ENCODE measurements at regions not wholly inside any gene's neighbourhood (a gene's known extent, or its start where the extent isn't known, plus 50 kb on each side); places are given as distances from the start of the nearest gene placed in this dataset.

- H2AFZ ChIP-seq (ENCODE audit: control insufficient read depth, low read length), result no peak overlapping the region
- H4K20me1 ChIP-seq (ENCODE audit: control insufficient read depth, extremely low read depth, insufficient read depth, low read length), result no peaks in the 10 kb centered on the region
- dilution Hi-C loops (cut with MboI; ENCODE audit: extremely low pct_ligation_motif_present, low sequenced_read_pairs), result no loop called here
- no peaks in the 10 kb centered on the region for H3K9me1 ChIP-seq (ENCODE audit: control insufficient read depth, extremely low read depth, insufficient read depth, low read length)
- no peaks in the 10 kb centered on the region for H3K36me3 ChIP-seq (ENCODE audit: control insufficient read depth in 2 of 2, extremely low read depth in 1 of 2, insufficient read depth in 2 of 2, low read length in 2 of 2)
- H3K79me2 ChIP-seq (ENCODE audit: control insufficient read depth, insufficient read depth, low read length), result no peaks in the 10 kb centered on the region
- H3K27me3 ChIP-seq (ENCODE audit: control insufficient read depth, extremely low read depth, insufficient read depth, low read length), result peaks cover 87% of the 10 kb centered on the region
- no peak overlapping the region for H3K4me3 ChIP-seq (ENCODE audit: control insufficient read depth in 2 of 3, extremely low read depth in 1 of 3, insufficient read depth in 2 of 3, low read depth in 1 of 3, low read length in 3 of 3)
- no peak overlapping the region for H3K27ac ChIP-seq (ENCODE audit: control insufficient read depth, insufficient read depth, low read length)
- H3K4me1 ChIP-seq (ENCODE audit: control insufficient read depth, extremely low read depth, insufficient read depth, low read length), result no peaks in the 10 kb centered on the region
- H3K9ac ChIP-seq (ENCODE audit: control insufficient read depth, extremely low read depth, insufficient read depth, low read length), result no peak overlapping the region
- TF ChIP-seq CTCF (optimal IDR thresholded peaks at IDR 0.05 in 1 of 3, IDR thresholded peaks at IDR 0.05 in 1 of 3, conservative IDR thresholded peaks at IDR 0.05 in 1 of 3; ENCODE audit: extremely low read depth in 1 of 3, insufficient read depth in 2 of 3, low read length in 3 of 3), result no peak
- no peak for TF ChIP-seq EZH2 (IDR thresholded peaks at IDR 0.05; ENCODE audit: low read length)
- H3K9me3 ChIP-seq (ENCODE audit: control insufficient read depth, low read depth, low read length), result no peaks in the 10 kb centered on the region
- H3K4me2 ChIP-seq (ENCODE audit: control insufficient read depth, extremely low read depth, insufficient read depth, low read depth, low read length), result no peak overlapping the region
- DNase-seq (ENCODE audit: low read depth, low spot score), result no peak
- FAIRE-seq, result no peak
These were observed 64.2 kb downstream of the ENGASE start for GRCh38 chr17:79138826-79139225.

GRCh38 chr17:79137789-79138165 is 63.2 kb downstream of the ENGASE start:
- FAIRE-seq (no peak), DNase-seq (ENCODE audit: low read depth, low spot score) (no peak)
- no peaks in the 10 kb centered on the region for H3K79me2 ChIP-seq (ENCODE audit: control insufficient read depth, insufficient read depth, low read length)
- no peaks in the 10 kb centered on the region for H3K4me1 ChIP-seq (ENCODE audit: control insufficient read depth, extremely low read depth, insufficient read depth, low read length)
- no peak overlapping the region for H3K4me3 ChIP-seq (ENCODE audit: control insufficient read depth in 2 of 3, extremely low read depth in 1 of 3, insufficient read depth in 2 of 3, low read depth in 1 of 3, low read length in 3 of 3)
- no peak overlapping the region for H2AFZ ChIP-seq (ENCODE audit: control insufficient read depth, low read length)
- no peaks in the 10 kb centered on the region for H3K9me3 ChIP-seq (ENCODE audit: control insufficient read depth, low read depth, low read length)
- H3K27me3 ChIP-seq (ENCODE audit: control insufficient read depth, extremely low read depth, insufficient read depth, low read length), result peaks cover 89% of the 10 kb centered on the region
- H3K27ac ChIP-seq (ENCODE audit: control insufficient read depth, insufficient read depth, low read length), result no peak overlapping the region
- no peaks in the 10 kb centered on the region for H3K9me1 ChIP-seq (ENCODE audit: control insufficient read depth, extremely low read depth, insufficient read depth, low read length)
- H3K36me3 ChIP-seq (ENCODE audit: control insufficient read depth in 2 of 2, extremely low read depth in 1 of 2, insufficient read depth in 2 of 2, low read length in 2 of 2), result no peaks in the 10 kb centered on the region
- no peak overlapping the region for H3K9ac ChIP-seq (ENCODE audit: control insufficient read depth, extremely low read depth, insufficient read depth, low read length)
- H4K20me1 ChIP-seq (ENCODE audit: control insufficient read depth, extremely low read depth, insufficient read depth, low read length), result no peaks in the 10 kb centered on the region
- H3K4me2 ChIP-seq (ENCODE audit: control insufficient read depth, extremely low read depth, insufficient read depth, low read depth, low read length), result no peak overlapping the region
- TF ChIP-seq EZH2 (IDR thresholded peaks at IDR 0.05; ENCODE audit: low read length) (peak; percentile 46), CTCF (optimal IDR thresholded peaks at IDR 0.05 in 1 of 3, IDR thresholded peaks at IDR 0.05 in 1 of 3, conservative IDR thresholded peaks at IDR 0.05 in 1 of 3; ENCODE audit: extremely low read depth in 1 of 3, insufficient read depth in 2 of 3, low read length in 3 of 3) (no peak)
- dilution Hi-C loops (cut with MboI; ENCODE audit: extremely low pct_ligation_motif_present, low sequenced_read_pairs), result no loop called here

All from keratinocyte (primary cell).